NCI-H1092 treated with DMSO at 0.1 percent for 48 hours (cell line): ENCODE measurements at regions not wholly inside any gene's neighbourhood (a gene's known extent, or its start where the extent isn't known, plus 50 kb on each side); places are given as distances from the start of the nearest gene placed in this dataset.

ENCODE experiments used
- DNase-seq: peaks from one replicate; lab custom pipeline; 2025; lab: John Stamatoyannopoulos, UW

DNA sequence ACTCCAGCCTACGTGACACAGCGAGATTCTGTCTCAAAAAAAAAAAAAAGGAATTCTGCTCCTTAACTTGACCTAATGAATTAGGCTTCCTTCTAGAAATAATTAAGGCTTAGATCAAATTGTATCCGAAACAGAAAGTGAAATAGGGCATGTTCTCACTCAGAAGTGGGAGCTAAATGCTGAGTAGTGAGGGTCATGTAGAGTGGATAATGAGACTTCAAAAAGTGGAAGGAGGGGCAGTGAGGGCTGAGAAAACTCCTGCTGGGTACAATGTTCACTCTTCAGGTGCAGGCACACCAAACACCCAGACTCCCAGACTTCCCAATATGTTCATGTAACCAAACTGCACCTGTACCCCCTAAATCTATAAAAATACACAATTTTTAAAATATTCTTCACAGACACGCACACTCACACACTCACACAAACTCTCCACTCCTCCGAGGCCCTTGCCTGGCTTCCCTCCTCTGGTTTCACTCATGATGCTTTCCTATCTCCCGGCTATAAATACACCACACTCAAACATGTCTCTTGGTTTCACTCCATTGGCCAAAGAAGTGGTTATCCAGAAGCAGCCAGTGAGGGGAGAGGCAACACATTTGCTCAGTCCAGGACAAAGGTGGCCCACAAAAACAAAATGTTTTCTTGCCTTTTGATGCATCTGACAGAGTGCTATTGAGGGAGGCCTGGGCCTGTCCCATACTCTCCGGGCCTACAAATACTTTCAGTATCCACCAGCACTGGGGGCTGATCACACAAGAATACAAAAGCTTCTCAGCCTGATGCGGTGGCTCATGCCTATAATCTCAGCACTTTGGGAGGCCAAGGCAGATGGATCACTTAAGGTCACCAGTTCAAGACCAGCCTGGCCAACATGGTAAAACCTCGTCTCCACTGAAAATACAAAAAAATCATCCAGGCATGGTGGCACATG is 249.2 kb downstream of the TOMM20 start:
- DNase-seq: peak; percentile 78

DNA sequence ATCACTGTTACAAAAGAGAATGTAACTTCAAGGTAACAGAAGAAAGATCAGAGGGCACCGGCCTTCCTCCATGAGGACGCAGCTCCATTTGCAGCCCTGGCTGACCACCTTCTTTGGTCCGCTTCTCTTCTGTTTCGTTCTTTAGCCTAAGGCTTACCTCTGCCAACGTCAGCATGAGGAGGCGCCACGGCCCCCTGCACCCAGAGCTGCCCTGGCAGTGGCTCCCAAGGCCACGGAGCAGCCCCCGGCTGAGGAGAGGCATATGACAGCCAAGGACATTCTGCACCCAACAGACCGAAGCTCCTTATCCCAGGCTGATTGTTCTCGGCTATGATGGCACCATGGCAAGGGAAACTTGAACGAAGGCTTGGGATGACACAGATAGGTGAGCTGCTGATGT is 250.3 kb downstream of the TOMM20 start:
- no peak for DNase-seq

DNA sequence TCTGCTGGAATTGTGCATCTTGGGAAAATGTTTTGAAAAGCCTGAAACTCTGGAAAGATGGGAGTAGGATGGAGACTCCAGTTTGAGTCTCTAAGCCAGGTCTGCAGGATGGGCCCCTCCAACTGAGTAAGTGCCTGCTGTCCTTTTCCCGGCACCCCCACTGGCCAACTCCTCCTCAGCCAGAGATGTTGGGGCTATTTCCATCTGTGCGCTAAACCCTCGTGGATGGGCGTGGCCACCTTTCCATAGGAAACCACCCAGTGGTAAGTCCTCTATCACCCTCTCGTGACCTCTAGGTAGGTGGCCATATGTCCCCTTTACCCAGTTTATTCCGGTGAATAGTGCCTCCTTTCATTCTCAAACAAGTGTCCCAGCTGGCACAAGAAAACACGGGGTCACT is 250.9 kb downstream of the TOMM20 start:
- no peak for DNase-seq

DNA sequence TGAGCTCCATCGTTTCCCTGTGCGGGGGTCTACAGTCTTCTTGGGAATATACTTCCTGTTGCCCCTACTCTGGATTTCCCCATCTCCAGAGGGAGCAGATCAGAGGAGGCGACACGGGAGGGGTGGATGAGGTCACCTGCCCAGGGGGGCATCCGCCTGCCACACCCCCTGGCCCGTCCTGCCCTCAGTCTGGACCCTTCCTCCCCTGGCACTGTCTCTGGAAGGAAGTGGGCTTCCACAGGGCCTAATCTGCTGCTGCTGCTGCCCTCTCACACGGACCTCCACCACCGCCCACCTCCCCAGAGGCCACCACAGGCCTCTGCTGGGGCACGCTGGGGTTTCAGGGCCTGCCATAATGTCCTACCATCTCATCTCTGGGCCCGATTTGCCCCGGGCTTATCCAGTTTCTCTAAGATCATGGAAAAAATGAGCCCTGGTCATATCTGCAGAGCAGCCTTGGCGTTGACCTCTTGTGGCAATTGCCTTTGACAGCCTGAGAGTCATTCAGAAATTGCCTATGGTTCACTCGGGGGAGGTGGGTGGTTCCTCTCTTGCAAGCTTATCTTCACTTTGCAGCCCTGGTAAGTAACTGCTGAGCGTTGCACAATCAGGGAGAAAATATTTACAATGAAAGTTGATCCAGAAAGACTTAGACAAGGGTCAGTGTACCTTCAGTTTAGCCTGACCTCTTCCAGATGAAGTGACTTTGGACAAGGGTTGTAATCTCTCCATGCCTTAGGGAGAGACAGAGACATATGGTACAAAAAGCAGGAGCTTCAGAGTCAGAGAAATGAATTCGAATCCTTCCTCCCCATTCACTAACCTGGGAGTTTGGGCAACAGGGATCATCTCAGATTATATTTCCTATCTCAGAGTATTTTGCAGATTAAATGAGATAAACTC is 252.4 kb downstream of the TOMM20 start:
- DNase-seq: no peak

DNA sequence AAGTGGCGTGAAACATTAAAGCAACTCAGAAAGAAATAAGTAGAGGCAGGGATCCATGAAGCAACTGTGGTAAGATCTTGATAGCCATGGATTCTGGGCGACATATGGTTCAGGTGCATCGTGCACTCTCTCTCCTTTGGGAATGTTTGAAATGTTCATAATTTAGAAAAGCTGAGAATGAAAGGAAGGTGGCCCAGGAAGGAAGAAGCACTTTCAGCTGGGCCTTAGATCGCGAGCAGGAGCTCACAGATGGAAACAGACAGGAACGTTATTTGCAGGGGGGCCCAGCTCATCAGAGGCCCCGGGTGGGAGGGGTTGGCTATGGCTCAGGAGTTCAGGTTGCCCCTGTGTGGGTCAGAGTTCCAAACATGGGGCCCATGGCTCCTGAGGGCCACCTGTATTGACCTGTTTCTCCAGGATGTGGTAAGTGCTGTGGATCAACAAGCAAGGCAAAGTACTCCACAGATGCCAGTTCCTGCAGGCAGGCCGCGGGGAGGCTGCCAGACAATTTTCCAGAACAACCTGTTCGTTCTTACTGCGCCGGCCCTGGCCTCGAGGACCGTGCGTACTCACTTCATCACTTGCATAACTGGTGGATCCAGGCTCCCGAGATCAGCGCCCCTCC is 253.2 kb downstream of the TOMM20 start:
- no peak for DNase-seq

DNA sequence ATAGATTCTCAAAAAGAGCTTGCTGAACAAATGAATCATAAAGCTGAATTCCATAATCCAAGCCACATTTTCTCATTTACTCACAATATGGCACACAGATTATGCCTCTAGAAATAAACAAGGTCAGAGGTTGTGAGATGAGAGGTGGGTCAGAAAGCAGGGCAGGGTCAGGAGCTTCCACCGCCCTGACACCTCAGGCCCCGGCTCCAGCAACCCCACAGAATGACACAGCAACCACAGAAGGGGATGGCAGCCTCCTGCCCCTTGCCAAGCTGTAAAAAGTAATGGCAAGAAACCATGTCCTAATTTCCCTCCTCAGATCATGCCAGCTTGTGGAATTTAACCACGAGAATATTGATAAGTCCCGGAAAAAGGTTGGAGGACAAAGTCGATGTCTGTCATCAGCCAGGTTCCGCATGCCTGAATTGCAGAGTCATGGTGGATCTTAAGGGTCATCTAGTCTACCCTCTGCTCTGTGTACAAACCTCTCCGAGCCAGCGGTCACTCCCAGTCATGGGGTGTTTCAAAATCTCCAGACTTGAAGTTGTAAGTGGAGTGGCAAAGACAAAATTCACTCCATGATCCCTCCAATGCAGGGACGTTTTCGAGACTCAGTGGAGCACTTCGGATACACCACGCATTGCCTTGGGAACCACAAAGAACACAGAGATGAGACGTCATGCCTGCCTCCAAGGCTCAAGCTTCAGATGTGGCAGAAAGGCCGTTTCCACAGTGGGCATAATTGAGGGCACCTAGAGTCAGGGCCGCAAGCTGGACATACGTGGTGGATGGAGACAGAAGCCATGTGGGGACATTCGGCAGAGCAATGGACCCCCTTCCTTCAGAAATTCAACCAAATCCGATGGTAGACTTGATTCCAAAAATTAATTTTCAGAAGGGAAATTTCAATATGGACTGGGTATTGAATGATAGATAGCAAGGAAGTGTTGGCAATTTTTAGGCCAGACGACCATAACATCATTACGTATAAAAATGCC is 254.0 kb downstream of the TOMM20 start:
- no peak for DNase-seq

DNA sequence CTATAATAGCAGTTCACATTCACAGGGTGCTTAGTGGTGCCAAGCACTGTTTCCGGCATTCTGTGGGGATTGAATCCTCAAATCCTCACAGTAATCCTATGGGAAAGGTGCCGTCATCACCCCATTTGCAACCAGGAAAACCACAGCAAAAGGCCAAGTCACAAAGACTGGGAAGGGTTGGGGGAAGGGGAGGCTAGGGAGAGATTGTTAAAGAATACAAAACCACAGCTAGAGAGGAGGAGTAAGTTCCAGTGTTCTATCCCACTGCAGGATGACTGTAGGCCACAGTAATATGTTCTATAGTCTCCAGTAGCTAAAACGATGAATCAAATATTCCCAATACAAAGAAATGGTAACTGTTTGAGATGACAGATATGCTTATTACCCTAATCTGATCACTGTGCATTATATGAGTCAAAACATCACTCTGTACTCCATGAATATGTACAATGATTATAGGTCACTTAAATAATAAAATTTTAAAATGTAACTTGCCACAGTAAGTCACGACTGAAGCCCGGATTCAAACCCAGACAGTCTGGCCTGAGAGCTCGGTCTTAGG is 256.8 kb downstream of the TOMM20 start:
- no peak for DNase-seq

DNA sequence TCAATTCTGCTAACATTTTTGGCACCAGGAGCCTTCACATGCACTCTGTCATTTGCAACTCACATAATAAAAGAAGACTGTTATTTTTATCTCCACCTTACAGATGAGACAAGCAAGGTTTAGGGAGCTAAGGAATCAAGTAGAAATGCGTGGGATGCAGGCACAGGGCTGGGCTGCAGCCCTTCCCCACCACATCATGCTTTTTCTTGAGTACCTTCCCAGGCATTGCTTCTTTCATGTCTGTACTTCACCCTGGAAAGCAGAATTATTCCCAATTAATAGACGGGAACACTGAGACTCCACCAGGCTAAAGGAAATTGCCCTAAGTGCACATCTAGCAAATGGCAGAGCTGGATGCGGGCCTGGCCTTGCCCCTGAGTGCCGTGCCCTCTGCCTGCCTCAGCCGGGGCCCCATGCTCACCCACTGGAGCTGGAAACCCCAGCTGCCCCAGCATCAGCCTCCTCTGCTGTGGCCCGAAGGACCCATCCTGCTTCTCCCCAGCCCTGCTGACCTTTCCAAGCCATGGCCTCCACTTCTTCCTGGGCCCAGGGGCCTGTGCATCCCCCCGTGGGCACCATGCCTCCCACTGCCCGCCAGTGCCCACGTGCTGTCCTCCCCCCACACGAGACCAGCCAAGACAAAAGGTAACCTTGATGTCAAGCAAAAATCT is 257.5 kb downstream of the TOMM20 start:
- DNase-seq: no peak

DNA sequence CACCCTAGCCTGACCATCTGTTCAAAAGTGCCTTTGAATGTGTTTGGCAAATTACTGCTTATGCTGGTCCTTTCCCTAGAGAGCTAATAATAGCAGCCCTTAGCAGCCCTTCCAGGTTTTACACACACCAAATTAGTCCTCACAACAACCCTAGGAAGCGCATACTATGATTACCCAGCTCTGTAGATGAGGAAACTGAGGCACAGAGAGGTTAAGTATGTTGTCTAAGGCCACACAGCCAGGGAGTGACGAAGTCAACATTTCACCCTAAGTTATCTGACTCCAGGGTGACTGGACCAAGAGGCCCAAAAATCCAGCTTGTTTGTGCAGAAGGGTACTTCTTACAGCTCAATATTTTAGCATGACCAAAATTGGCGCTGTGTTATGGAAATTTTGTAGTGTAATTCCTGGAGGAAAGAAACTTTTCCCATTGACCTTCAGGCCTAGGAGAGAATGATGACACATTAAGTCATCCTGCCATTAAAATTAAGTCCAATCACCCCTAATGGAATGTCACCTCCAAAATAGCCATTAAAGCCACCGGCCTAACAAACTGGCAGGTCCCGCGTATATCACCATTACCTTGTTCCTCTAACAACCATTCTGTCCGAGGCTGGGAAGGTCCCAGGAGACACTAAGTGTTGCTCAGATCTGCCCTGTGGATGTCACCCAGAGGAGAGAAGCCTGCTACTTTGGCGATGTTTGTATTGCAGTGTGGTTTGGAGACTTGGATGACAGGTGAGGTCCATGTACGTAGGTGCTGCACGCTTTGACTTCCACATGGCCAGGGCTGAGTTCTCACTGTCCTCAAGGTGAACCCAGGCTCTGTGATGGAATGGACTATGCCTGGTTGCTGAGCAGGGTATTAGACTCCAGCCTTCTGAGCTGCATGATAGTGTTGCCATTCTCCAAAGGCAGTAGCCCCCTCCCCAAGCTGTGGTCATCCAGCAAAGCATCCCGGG is 258.3 kb downstream of the TOMM20 start:
- peak; percentile 30 for DNase-seq

DNA sequence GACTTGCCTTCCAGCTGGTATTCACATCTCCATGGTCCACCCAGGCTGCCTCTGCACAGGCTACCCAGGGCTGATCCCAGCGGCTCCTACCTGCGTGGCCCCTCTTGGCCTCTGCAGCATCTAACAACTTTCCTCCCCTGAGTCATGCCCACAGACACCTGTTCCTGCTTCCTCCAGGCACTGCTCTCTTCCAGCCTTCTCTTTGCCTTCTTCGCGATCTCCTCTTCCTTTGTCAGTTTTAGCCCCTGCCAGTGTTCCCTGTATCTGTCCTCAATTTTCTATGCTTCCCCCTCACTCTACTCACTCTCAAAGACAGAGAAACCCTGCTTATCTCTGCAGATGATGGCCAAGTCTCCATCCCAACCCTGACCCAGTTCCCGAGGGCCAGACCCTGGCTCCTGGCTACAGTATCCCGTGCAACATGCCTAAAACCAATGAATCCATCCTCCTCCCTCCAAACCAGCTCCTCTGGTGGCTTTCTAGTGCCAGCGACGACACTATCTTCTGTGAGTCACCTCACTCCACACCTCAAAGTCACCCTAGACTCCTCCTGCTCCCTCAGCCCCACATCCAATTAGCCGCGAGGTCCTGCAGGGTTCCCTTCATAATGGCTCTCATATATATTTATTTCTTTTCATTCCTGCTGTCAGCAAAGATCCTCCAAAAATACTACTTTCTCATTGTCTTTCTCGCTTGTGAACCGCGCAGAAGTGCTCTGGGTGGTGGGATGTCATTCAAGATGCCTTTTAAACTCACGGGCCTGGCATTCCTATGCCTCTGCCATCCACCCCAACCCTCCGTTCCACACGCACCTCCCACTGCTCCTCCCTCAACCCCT is 259.2 kb downstream of the TOMM20 start:
- no peak for DNase-seq

DNA sequence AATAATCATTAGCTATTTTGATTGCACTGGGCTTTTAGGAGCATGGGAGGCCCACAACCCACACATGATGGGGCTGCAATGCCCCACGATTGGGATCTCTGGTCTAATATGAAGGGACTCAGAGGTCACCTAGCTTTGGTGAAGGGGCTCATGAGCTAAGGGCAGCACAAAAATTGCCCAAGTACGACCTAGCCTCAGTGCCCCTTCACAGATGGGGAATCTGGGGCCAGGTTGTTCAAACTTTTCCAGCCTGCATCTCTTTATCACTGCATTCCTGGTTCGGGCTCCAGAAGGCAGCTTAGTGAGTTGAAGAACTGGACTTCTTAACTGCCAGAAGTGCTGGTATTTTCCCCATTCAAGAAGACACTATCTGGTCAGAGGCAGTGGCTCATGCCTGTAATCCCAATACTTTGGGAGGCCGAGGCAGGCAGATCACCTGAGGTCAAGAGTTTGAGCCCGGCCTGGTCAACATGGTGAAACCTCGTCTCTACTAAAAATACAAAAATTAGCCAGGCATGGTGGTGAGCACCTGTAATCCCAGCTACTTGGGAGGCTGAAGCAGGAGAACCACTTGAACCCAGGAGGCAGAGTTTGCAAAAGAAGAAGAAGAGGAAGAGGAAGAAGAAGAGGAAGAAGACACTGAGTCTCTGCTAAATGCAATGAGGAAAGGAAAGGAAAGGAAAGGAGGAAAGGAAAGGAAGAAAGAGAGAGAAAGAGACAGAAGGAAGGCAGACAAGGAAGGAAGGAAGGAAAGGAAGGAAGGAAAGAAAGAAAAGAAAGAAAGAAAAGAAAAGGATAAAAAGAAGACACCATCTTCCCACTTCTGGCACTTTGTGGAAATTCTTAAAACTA is 258.5 kb upstream of the IRF2BP2 start:
- DNase-seq: no peak

DNA sequence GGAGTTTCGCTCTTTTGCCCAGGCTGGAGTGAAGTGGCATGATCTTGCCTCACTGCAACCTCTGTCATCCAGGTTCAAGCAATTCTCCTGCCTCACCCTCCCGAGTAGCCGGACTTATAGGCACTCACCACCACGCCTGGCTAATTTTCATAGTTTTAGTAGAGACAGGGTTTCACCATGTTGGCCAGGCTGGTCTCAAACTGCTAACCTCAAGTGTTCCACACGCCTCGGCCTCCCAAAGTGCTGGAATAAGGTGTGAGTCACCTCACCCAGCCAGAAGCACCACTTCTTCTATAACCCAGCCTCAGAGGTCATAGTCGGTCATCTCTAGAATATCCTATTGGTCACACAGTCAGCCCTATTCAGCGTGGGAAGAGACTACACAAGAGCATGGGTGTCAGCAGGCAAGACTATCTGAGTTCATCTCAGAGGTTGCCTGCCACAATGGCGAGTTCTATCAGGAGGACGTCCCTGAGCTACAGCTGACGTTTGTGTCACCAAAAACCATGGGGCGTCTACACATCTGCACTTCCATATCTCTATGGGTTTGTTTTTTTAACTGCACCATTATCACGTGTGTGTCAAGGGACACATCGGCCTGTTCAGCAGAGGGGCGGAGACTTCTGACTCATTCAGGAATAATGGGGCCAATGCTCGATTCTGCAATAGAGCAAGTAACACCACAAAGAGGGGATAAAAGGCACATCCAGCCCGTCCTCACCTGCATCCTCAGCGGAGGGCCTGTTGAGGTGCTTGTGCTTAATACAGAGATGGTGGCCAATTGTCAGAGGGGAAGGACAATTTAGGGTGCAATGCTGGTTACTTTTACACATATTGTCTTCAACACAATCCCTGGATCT is 256.3 kb upstream of the IRF2BP2 start:
- no peak for DNase-seq

DNA sequence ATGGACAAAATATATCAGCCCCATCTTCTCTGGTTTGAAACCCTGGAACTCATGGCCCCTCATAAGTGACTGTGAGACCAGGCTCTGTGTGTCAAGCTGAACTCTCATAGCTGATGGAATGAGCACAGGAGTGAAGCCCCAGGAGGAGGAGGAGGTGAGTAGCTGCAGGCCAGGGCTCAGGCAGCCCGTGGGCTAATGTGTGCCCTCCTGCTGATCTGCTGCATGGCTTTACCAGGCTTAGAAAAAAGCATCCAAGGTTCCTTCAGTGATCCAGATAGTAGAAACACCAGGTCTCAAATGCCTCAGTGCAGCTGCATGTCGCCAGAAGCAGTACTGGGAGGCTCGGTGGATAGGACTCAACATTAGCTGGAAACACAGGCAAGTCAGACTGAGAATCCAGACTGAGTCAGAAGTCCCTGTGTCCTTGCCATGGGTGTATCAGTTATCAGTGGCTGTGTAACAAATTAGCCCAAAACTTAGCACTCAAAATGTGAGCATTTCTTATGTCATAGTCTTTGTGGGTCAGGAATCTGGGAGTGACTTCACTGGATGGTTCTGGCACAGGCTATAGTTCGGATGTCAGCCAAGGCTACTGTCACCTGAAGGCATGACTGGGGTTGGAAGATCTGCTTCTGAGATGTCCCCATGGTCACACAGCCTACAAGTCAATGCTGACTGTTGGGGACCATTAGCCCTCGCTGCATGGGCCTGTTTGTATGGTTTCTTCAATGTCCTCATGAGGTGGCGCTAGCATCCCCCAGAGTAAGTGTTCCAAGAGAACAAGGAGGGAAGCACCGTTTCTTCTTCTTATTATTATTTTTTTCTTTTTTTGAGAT is 255.4 kb upstream of the IRF2BP2 start:
- no peak for DNase-seq

DNA sequence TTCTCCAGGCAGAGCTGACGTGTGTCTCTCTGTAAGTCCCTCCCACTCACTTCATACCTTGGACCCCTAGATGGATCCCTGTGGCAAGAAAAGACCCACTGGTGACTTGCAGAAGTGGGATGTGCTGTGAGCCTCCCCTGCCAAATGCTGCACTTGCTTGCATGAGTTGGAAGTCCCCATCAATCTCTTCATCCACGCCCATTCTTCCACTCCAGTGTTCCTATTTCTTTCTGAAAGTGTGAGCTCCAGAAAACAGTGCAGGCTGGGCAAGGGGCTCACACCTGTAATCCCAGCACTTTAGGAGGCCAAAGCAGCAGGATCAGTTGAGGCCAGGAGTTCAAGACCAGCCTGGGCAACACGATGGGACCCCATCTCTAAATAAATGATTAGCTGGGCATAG is 254.1 kb upstream of the IRF2BP2 start:
- DNase-seq: no peak

DNA sequence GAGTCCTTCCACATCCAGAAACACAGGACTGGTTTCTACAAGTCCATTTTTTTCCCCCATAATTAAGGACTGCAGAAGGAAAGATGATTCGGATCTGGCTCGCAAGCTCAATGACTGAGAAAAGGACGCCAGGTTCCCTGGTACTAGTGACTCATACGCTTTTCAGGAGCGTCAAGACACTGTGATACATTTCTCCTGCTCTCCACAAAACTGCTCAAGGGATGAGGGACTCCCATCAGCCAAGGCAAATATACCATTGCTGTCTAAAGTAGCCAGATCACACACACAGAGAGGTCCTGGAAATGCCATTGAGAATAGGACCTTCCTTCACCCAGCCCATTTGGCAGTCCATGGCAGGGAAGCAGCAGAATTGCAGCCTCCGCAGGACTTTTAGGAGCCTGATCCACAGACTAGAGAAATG is 253.6 kb upstream of the IRF2BP2 start:
- no peak for DNase-seq
